Stimulated activated CD4-positive, alpha-beta T cell treated with anti-CD3 and anti-CD28 coated beads, Interleukin-15, amount 100 ng/mL, for 48 hours (primary cell): ENCODE measurements at regions not wholly inside any gene's neighbourhood (a gene's known extent, or its start where the extent isn't known, plus 50 kb on each side); places are given as distances from the start of the nearest gene placed in this dataset.
"Not testable (repeated sequence)": the region's sequence is repeated elsewhere in the genome, so short reads cannot be mapped to it uniquely, and the experiment has no call there.

Experiments
- DNase-seq, 2 donors: peaks; one replicate each; pipeline ENCODE4 v3.0.0-alpha.2; 2020; ENCODE audit warnings: low read depth in 2 of 2

GRCh38 chr16:31745098-31745497 lies 128.5 kb upstream of the ZNF267 start:
- DNase-seq: not testable (repeated sequence)

- no peak for DNase-seq
Measured at GRCh38 chr16:31745900-31746299, 127.7 kb upstream of the ZNF267 start.

- no peak for DNase-seq
Measured at GRCh38 chr16:31754998-31755615, 118.5 kb upstream of the ZNF267 start.

DNA sequence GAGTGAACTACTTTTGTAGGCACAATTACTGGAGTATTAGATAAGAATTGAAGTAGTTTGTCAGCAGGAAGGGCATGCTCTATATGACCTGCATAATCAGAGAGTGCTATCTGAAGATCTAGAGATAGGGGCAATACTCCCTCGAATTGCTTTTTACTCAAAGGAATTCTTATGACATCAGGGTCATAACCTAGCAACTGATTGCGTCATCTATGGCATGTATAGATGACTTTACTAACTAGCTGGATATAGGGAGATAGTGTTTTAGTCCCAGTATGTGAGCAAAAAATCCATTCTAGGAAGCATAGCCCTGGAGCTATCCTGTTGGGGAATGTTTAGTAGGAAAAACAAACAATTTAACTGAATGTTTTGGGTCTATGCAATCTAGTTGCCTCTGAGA lies 109.5 kb upstream of the ZNF267 start:
- no peak for DNase-seq

DNA sequence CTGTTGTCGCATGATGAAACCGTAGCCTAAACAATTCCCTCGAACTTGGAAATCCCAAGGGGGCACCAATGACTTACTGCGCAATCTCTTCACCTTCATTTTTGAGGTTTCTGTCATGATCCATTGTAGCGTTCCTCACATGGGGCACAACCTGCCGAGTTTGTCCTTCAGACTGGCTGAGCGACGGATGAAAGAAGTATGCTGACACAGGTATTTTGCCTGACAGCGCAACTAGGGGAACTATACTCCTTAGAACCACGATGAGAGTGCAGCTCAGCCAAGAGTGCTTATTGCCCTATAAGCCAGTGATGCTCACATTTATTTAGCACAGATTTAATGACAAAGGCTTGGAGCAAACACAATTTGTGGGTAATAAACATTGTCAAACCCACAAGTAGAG lies 106.3 kb upstream of the ZNF267 start:
- DNase-seq: no peak

- DNase-seq: no peak
Measured at GRCh38 chr16:31780342-31780741, 93.3 kb upstream of the ZNF267 start.

- DNase-seq: no peak
Measured at GRCh38 chr16:31785126-31785525, 88.5 kb upstream of the ZNF267 start.

DNA sequence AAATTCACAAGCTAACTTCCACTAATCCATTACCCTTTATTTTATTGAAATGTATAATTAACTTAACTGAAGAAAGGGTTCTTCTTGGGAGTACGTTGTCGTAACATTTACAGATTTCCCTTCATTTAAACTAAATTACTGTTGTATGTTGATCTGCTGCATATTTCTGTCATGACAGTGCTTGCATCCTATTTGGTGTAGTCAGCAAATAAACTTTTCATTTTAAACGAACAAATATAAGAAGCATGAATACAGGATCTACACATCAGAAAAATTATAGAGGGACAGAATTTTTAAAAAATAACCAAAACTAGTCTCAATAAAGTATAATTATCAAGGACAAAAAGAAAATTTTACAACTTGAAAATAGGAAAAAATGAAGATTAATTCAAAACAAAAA lies 66.5 kb upstream of the ZNF267 start:
- no peak for DNase-seq

GRCh38 chr16:31810863-31811262 lies 62.7 kb upstream of the ZNF267 start:
- no peak for DNase-seq

GRCh38 chr16:31816141-31816540 lies 57.5 kb upstream of the ZNF267 start:
- not testable (repeated sequence) for DNase-seq

GRCh38 chr16:31819386-31819785 lies 54.2 kb upstream of the ZNF267 start:
- DNase-seq: no peak

DNA sequence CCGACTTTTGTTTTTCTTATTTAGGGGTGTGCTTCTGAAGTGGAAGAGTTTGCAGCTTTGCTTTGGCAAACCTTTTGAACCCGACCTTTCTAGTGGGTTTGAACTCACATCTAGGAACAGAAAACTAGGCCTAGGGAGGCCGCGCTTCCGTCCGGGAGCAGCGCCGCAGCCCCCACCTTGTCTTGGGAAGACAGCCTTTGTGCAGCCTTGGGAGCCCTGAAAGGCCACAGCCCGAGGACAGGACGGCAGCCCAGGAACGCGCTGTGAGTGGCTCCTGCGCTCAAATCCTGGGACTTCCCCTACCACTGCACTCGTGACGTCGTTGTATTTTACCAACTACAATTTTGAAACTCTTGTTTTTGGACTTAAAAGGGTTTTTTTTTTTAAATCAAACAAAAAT lies 53.7 kb upstream of the ZNF267 start:
- no peak for DNase-seq
